Neuronal stem cell (in vitro differentiated cells): ENCODE measurements at regions not wholly inside any gene's neighbourhood (a gene's known extent, or its start where the extent isn't known, plus 50 kb on each side); places are given as distances from the start of the nearest gene placed in this dataset.

Experiments used
- DNase-seq: peaks from one replicate; pipeline ENCODE4 v3.0.0-alpha.2; 2013; ENCODE audit warnings: low spot score
- H2AFZ ChIP-seq: one replicate; pipeline ENCODE4 v1.6.1; 2013; ENCODE audit warnings: mild to moderate bottlenecking, low read length, inconsistent platforms
- H2AK5ac ChIP-seq: 2 replicates; pipeline ENCODE4 v1.6.1; 2013; ENCODE audit warnings: low read depth, mild to moderate bottlenecking, inconsistent platforms, low read length, moderate library complexity, mixed read lengths
- H2BK120ac ChIP-seq: 2 replicates; pipeline ENCODE4 v1.6.1; 2013; ENCODE audit warnings: low read depth, mild to moderate bottlenecking, inconsistent platforms, low read length, moderate library complexity, mixed read lengths
- H2BK12ac ChIP-seq: one replicate; pipeline ENCODE4 v1.6.1; 2013; ENCODE audit warnings: low read length, inconsistent platforms
- H2BK15ac ChIP-seq: 2 replicates; pipeline ENCODE4 v1.6.1; 2013; ENCODE audit warnings: mild to moderate bottlenecking, low read length, inconsistent platforms, mixed read lengths
- H2BK5ac ChIP-seq: one replicate; pipeline ENCODE4 v1.6.1; 2013; ENCODE audit warnings: inconsistent platforms, mild to moderate bottlenecking, low read length, moderate library complexity
- H3K14ac ChIP-seq: one replicate; pipeline ENCODE4 v1.6.1; 2013; ENCODE audit warnings: low read length, inconsistent platforms
- H3K18ac ChIP-seq: 2 replicates; pipeline ENCODE4 v1.6.1; 2013; ENCODE audit warnings: low read length, inconsistent platforms
- H3K23ac ChIP-seq: 2 replicates; pipeline ENCODE4 v1.6.1; 2013; ENCODE audit warnings: low read depth, mild to moderate bottlenecking, mixed read lengths, low read length, inconsistent platforms; ENCODE audit not compliant: poor library complexity
- H3K27ac ChIP-seq: replicated peaks from 3 replicates; pipeline ENCODE4 v1.5.1; 2013; ENCODE audit warnings: low read length, inconsistent platforms
- H3K27me3 ChIP-seq, 3 experiments: 2 replicates each; pipeline ENCODE4 v1.6.1; 2013; ENCODE audit warnings: low read length in 3 of 3, mild to moderate bottlenecking in 2 of 3, inconsistent platforms in 1 of 3, low read depth in 1 of 3, mixed read lengths in 1 of 3, moderate library complexity in 1 of 3; ENCODE audit not compliant: control insufficient read depth in 3 of 3, insufficient read depth in 3 of 3
- H3K36me3 ChIP-seq, 2 donors: replicated peaks in 1 of 2; 2 replicates each; pipeline ENCODE4 v1.6.1; 2013; ENCODE audit warnings: low read length in 2 of 2; ENCODE audit not compliant: control insufficient read depth in 2 of 2, insufficient read depth in 2 of 2
- H3K4ac ChIP-seq: 2 replicates; pipeline ENCODE4 v1.6.1; 2013; ENCODE audit warnings: inconsistent platforms, mild to moderate bottlenecking, low read length, moderate library complexity
- H3K4me1 ChIP-seq, 2 donors: 1 replicate in 1 of 2; 2 replicates in 1 of 2; pipeline ENCODE4 v1.6.1; 2013; ENCODE audit warnings: low read length in 2 of 2, low read depth in 1 of 2; ENCODE audit not compliant: control insufficient read depth in 2 of 2, insufficient read depth in 1 of 2
- H3K4me2 ChIP-seq: one replicate; pipeline ENCODE4 v1.6.1; 2013; ENCODE audit warnings: mild to moderate bottlenecking, low read length, inconsistent platforms; ENCODE audit not compliant: insufficient read depth, poor library complexity, severe bottlenecking
- H3K4me3 ChIP-seq, 2 donors: 2 replicates each; pipeline ENCODE4 v1.5.1; 2013; ENCODE audit warnings: low read length in 2 of 2, mild to moderate bottlenecking in 2 of 2, inconsistent platforms in 1 of 2, moderate library complexity in 1 of 2
- H3K79me1 ChIP-seq: one replicate; pipeline ENCODE4 v1.6.1; 2013; ENCODE audit warnings: low read depth, mild to moderate bottlenecking, inconsistent platforms, low read length, moderate library complexity
- H3K9ac ChIP-seq: one replicate; pipeline ENCODE4 v1.6.1; 2013; ENCODE audit warnings: mild to moderate bottlenecking, low read depth, low read length, inconsistent platforms; ENCODE audit not compliant: poor library complexity
- H3K9me3 ChIP-seq, 2 donors: replicated peaks in 1 of 2; 2 replicates each; pipeline versions ENCODE3 to v1.6.1; 2013; ENCODE audit warnings: low read length in 2 of 2, mild to moderate bottlenecking in 2 of 2, inconsistent platforms in 1 of 2, low read depth in 1 of 2, mixed read lengths in 1 of 2, moderate library complexity in 1 of 2; ENCODE audit not compliant: control insufficient read depth in 2 of 2, insufficient read depth in 1 of 2
- H4K8ac ChIP-seq: one replicate; pipeline ENCODE4 v1.6.1; 2013; ENCODE audit warnings: low read depth, mild to moderate bottlenecking, inconsistent platforms, low read length, moderate library complexity
- H4K91ac ChIP-seq: one replicate; pipeline ENCODE4 v1.6.1; 2013; ENCODE audit warnings: low read length, low read depth, mild to moderate bottlenecking, inconsistent platforms; ENCODE audit not compliant: poor library complexity
- WGBS, 2 donors: extraction: QIAGEN DNeasy Blood & Tissue Kit; methylation state at CpG; one replicate each; pipeline ENCODE4 v1.1.7; 2013; ENCODE audit warnings: missing lambda C conversion rate in 2 of 2, mixed read lengths in 1 of 2; ENCODE audit not compliant: insufficient read length in 2 of 2, insufficient replicate concordance in 1 of 2; ENCODE audit errors: extremely low coverage in 2 of 2; 5-methylcytosine and 5-hydroxymethylcytosine counted together

- DNase-seq: no peak
- H3K79me1 ChIP-seq: no peaks in the 10 kb centered on the region
- peak overlapping the region; percentile 53 for H3K18ac ChIP-seq
- no peak overlapping the region for H2AK5ac ChIP-seq
- no peak overlapping the region for H2BK5ac ChIP-seq
- H2BK12ac ChIP-seq: no peak overlapping the region
- no CpG with 5 or more reads among the region's 4 CpGs for WGBS, 2 donors
- H4K91ac ChIP-seq: no peak overlapping the region
- no peak overlapping the region for H3K23ac ChIP-seq
- H3K4me1 ChIP-seq: peaks cover 0 to 6% of the 10 kb centered on the region in 2 donors
- H2BK120ac ChIP-seq: peak overlapping the region; percentile 9
- H3K14ac ChIP-seq: no peak overlapping the region
- no peak overlapping the region for H3K4me2 ChIP-seq
- H3K9ac ChIP-seq: no peak overlapping the region
- no peak overlapping the region for H2BK15ac ChIP-seq
- H3K9me3 ChIP-seq: no peaks in the 10 kb centered on the region
- no peak overlapping the region for H2AFZ ChIP-seq
- no peak overlapping the region for H4K8ac ChIP-seq
- no peaks in the 10 kb centered on the region for H3K36me3 ChIP-seq
- peaks cover 0 to 54% (median 0%) of the 10 kb centered on the region in 3 experiments for H3K27me3 ChIP-seq
- H3K4ac ChIP-seq: no peak overlapping the region
- H3K4me3 ChIP-seq: no peak overlapping the region
- peak overlapping the region; percentile 17 for H3K27ac ChIP-seq
Observed at GRCh38 chr14:36001936-36002335, 174.6 kb downstream of the PTCSC3 start.

- Histone ChIP-seq H3K36me3 (no peaks in the 10 kb centered on the region), H2AK5ac (no peak overlapping the region), H4K91ac (no peak overlapping the region), H3K18ac (no peak overlapping the region), H3K4me3 (no peak overlapping the region), H2BK5ac (no peak overlapping the region), H3K4me2 (no peak overlapping the region), H3K9ac (no peak overlapping the region), H3K27ac (no peak overlapping the region), H2BK120ac (no peak overlapping the region), H3K9me3 (no peaks in the 10 kb centered on the region), H3K4me1 (peaks cover 0 to 6% of the 10 kb centered on the region in 2 donors), H3K79me1 (no peaks in the 10 kb centered on the region), H4K8ac (no peak overlapping the region), H3K4ac (no peak overlapping the region), H2AFZ (no peak overlapping the region), H2BK15ac (no peak overlapping the region), H3K27me3 (peaks cover 0 to 50% (median 0%) of the 10 kb centered on the region in 3 experiments), H2BK12ac (no peak overlapping the region), H3K23ac (no peak overlapping the region), H3K14ac (no peak overlapping the region)
- DNase-seq: no peak
- no CpG with 5 or more reads among the region's 5 CpGs for WGBS, 2 donors
Observed at GRCh38 chr14:35999294-35999693, 173.2 kb downstream of the BRMS1L start.

GRCh38 chr14:35998303-35998702, 172.2 kb downstream of the BRMS1L start:
- Histone ChIP-seq H2BK12ac (no peak overlapping the region), H2BK15ac (peak overlapping the region; percentile 30), H3K27ac (no peak overlapping the region), H3K4me3 (no peak overlapping the region), H3K4me2 (no peak overlapping the region), H3K14ac (no peak overlapping the region), H2AFZ (no peak overlapping the region), H4K8ac (no peak overlapping the region), H3K23ac (no peak overlapping the region), H2BK120ac (no peak overlapping the region), H3K18ac (no peak overlapping the region), H3K79me1 (no peaks in the 10 kb centered on the region), H2BK5ac (no peak overlapping the region), H3K36me3 (no peaks in the 10 kb centered on the region), H3K4me1 (peaks cover 0 to 9% of the 10 kb centered on the region in 2 donors), H4K91ac (no peak overlapping the region), H2AK5ac (no peak overlapping the region), H3K27me3 (peaks cover 0 to 54% (median 0%) of the 10 kb centered on the region in 3 experiments), H3K4ac (no peak overlapping the region), H3K9me3 (no peaks in the 10 kb centered on the region), H3K9ac (no peak overlapping the region)
- WGBS, 2 donors: no CpG with 5 or more reads among the region's 12 CpGs
- no peak for DNase-seq

- H3K79me1 ChIP-seq: no peaks in the 10 kb centered on the region
- H2BK5ac ChIP-seq: peak overlapping the region; percentile 43
- H3K36me3 ChIP-seq: no peaks in the 10 kb centered on the region
- no peak overlapping the region for H2AFZ ChIP-seq
- no peak overlapping the region for H3K18ac ChIP-seq
- no peaks in the 10 kb centered on the region for H3K9me3 ChIP-seq
- no peak overlapping the region for H4K91ac ChIP-seq
- H3K27me3 ChIP-seq: peaks cover 0 to 35% (median 0%) of the 10 kb centered on the region in 3 experiments
- H3K23ac ChIP-seq: no peak overlapping the region
- no peak for DNase-seq
- H3K9ac ChIP-seq: no peak overlapping the region
- no peak overlapping the region for H2BK15ac ChIP-seq
- H3K4me2 ChIP-seq: no peak overlapping the region
- no peak overlapping the region for H4K8ac ChIP-seq
- H2BK120ac ChIP-seq: no peak overlapping the region
- no peak overlapping the region for H3K4ac ChIP-seq
- no peak overlapping the region for H2BK12ac ChIP-seq
- H2AK5ac ChIP-seq: no peak overlapping the region
- WGBS, 2 donors: no CpG with 5 or more reads among the region's 3 CpGs
- no peak overlapping the region for H3K27ac ChIP-seq
- H3K4me3 ChIP-seq: no peak overlapping the region
- H3K14ac ChIP-seq: no peak overlapping the region
- peaks cover 0 to 5% of the 10 kb centered on the region in 2 donors for H3K4me1 ChIP-seq
Observed at GRCh38 chr14:35993684-35993960, 167.5 kb downstream of the BRMS1L start.
